ENCODE measurements at regions not wholly inside any gene's neighbourhood (a gene's known extent, or its start where the extent isn't known, plus 50 kb on each side); places are given as distances from the start of the nearest gene placed in this dataset.

DNA sequence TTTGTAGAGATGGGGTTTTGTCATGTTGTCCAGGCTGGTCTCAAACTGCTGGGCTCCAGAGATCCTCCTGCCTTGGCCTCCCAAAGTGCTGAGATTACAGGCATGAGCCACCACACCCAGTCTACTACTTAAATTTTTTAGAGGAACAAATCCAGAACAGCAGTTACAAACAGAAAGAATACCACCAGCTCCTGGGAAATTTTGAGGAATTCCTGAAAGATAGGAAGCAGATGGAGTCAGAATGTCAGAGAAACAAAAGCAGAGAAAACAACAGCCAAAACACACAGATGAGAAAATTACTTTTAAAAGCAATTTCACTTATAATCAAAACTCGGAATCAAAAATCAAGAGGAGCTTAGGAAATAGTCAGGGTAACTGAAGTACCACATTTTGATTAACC is 543.3 kb upstream of the MARCKS start:
- no peak overlapping the region for H3K4me3 Mint-ChIP-seq
- peaks cover 8% of the 10 kb centered on the region for H3K27me3 Mint-ChIP-seq
- ATAC-seq = no peak
- no peak for DNase-seq
- no peak overlapping the region for H3K27ac Mint-ChIP-seq
- H3K4me1 Mint-ChIP-seq = no peaks in the 10 kb centered on the region
- no peaks in the 10 kb centered on the region for H3K9me3 Mint-ChIP-seq

DNA sequence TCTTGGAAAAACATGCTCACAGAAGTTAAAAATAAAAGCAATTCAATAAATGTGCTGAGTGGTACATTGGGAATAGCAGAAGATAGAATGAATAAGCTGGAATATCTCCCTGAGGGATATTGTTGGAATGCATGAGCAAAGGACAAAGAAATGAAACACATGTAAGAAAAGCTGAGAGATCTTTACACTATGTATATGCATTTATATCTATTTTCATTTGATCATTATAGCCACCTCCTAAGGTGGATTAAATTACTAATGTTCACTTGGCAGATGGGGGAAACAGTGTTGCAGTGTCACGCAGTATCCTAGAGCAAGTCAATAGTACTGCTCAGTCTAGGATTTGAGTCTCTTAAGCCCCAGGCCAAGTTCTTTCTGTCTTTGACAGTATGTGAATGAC is 542.0 kb upstream of the MARCKS start:
- Mint-ChIP-seq H3K4me3 (no peak overlapping the region), H3K27ac (no peak overlapping the region), H3K4me1 (no peaks in the 10 kb centered on the region), H3K27me3 (peaks cover 8% of the 10 kb centered on the region), H3K9me3 (no peaks in the 10 kb centered on the region)
- DNase-seq (no peak), ATAC-seq (no peak)

- ATAC-seq (no peak), DNase-seq (no peak)
- Mint-ChIP-seq H3K27ac (no peak overlapping the region), H3K9me3 (peaks cover 0 to 4% of the 10 kb centered on the region in 2 donors), H3K4me3 (no peak overlapping the region), H3K27me3 (peaks cover 8% of the 10 kb centered on the region), H3K4me1 (no peaks in the 10 kb centered on the region)
Observed at GRCh38 chr6:113315879-113316278, 541.3 kb upstream of the MARCKS start.

DNA sequence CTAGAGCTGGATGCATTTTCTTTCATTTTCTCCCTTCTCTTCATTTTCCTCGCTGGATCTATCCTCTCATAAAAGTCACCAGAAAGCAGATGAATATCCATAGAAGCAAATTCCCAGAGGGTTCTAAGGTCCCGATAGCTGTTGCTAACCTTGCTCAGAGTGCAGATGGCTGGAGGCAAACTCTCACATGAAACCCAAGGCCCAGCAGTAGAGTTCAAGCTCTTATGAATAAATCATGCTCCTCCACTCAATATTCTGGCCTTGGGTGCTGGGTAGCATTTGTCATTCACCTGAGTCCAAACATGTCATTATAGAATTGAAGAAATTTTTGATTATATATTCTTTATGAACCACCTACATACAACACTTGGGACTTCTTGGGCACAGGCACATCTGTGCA is 539.7 kb upstream of the MARCKS start:
- peaks cover 0 to 4% of the 10 kb centered on the region in 2 donors for H3K9me3 Mint-ChIP-seq
- ATAC-seq = no peak
- DNase-seq = no peak
- no peaks in the 10 kb centered on the region for H3K27me3 Mint-ChIP-seq
- H3K27ac Mint-ChIP-seq = no peak overlapping the region
- H3K4me1 Mint-ChIP-seq = no peaks in the 10 kb centered on the region
- no peak overlapping the region for H3K4me3 Mint-ChIP-seq

DNA sequence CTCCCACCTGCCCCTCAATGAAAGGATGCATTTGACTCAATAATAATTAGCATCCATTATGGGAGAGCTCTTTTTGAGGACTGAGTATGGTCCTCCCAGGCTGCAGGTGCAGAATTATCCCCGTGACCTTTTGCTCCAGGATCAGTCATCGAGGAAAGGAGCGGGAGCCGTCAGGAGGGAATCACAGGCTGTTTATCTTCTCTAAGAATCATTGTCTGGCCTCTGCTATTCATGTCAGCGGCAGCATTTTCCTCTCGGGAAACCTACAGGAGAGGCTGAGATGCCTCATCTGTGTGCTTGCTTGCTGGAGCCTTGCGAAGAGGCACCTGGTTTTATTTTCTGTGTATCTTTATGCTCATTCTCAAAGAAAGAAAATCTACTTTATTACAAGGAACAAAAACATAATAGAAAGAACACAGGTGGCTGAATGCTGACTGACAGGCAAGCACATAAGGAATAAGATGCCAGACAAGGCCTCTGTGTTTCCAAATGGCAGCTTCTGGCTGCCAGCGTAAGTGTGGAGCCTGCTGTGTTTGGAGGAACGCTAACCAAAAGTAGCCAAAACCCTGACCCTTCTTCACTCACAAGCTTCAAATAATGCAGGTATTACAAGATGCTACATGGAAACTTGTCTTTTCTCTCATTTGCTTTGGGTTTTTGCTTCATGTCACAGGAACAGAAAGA is 539.1 kb upstream of the MARCKS start:
- Mint-ChIP-seq H3K27me3 (no peaks in the 10 kb centered on the region), H3K27ac (no peak overlapping the region), H3K4me1 (no peaks in the 10 kb centered on the region), H3K4me3 (no peak overlapping the region), H3K9me3 (peaks cover 0 to 4% of the 10 kb centered on the region in 2 donors)
- DNase-seq = no peak
- ATAC-seq = no peak

GRCh38 chr6:113318575-113318917 is 538.6 kb upstream of the MARCKS start:
- no peaks in the 10 kb centered on the region for H3K27me3 Mint-ChIP-seq
- H3K27ac Mint-ChIP-seq = no peak overlapping the region
- no peak for DNase-seq
- no peak overlapping the region for H3K4me3 Mint-ChIP-seq
- ATAC-seq = no peak
- peaks cover 0 to 4% of the 10 kb centered on the region in 2 donors for H3K9me3 Mint-ChIP-seq
- no peaks in the 10 kb centered on the region for H3K4me1 Mint-ChIP-seq

- Mint-ChIP-seq H3K27me3 (no peaks in the 10 kb centered on the region), H3K9me3 (peaks cover 0 to 4% of the 10 kb centered on the region in 2 donors), H3K4me3 (no peak overlapping the region), H3K4me1 (no peaks in the 10 kb centered on the region), H3K27ac (no peak overlapping the region)
- ATAC-seq (no peak), DNase-seq (no peak)
Observed at GRCh38 chr6:113320653-113321052, 536.5 kb upstream of the MARCKS start.

GRCh38 chr6:113326781-113327180 is 530.4 kb upstream of the MARCKS start:
- Mint-ChIP-seq H3K4me1 (no peaks in the 10 kb centered on the region), H3K27ac (no peak overlapping the region), H3K9me3 (peaks cover 0 to 4% of the 10 kb centered on the region in 2 donors), H3K27me3 (no peaks in the 10 kb centered on the region), H3K4me3 (no peak overlapping the region)
- no peak for ATAC-seq
- DNase-seq = no peak

- Mint-ChIP-seq H3K4me3 (no peak overlapping the region), H3K27ac (no peak overlapping the region), H3K9me3 (peaks cover 0 to 4% of the 10 kb centered on the region in 2 donors), H3K27me3 (no peaks in the 10 kb centered on the region), H3K4me1 (no peaks in the 10 kb centered on the region)
- no peak for ATAC-seq
- DNase-seq = no peak
Observed at GRCh38 chr6:113328886-113329381, 528.2 kb upstream of the MARCKS start.

GRCh38 chr6:113329942-113330635 is 527.1 kb upstream of the MARCKS start:
- no peak for DNase-seq
- Mint-ChIP-seq H3K27me3 (no peaks in the 10 kb centered on the region), H3K9me3 (peaks cover 0 to 4% of the 10 kb centered on the region in 2 donors), H3K4me1 (no peaks in the 10 kb centered on the region), H3K4me3 (no peak overlapping the region), H3K27ac (no peak overlapping the region)
- no peak for ATAC-seq

- no peak overlapping the region for H3K27ac Mint-ChIP-seq
- peaks cover 0 to 4% of the 10 kb centered on the region in 2 donors for H3K9me3 Mint-ChIP-seq
- H3K4me1 Mint-ChIP-seq = no peaks in the 10 kb centered on the region
- H3K4me3 Mint-ChIP-seq = no peak overlapping the region
- no peak for ATAC-seq
- H3K27me3 Mint-ChIP-seq = no peaks in the 10 kb centered on the region
- DNase-seq = no peak
Observed at GRCh38 chr6:113330636-113330946, 526.6 kb upstream of the MARCKS start.

- DNase-seq (no peak), ATAC-seq (no peak)
- Mint-ChIP-seq H3K27ac (no peak overlapping the region), H3K9me3 (peaks cover 0 to 4% of the 10 kb centered on the region in 2 donors), H3K27me3 (no peaks in the 10 kb centered on the region), H3K4me1 (no peaks in the 10 kb centered on the region), H3K4me3 (no peak overlapping the region)
Observed at GRCh38 chr6:113331021-113331420, 526.1 kb upstream of the MARCKS start.

- Mint-ChIP-seq H3K27ac (no peak overlapping the region), H3K9me3 (no peaks in the 10 kb centered on the region), H3K27me3 (no peaks in the 10 kb centered on the region), H3K4me3 (no peak overlapping the region), H3K4me1 (no peaks in the 10 kb centered on the region)
- no peak for ATAC-seq
- DNase-seq = no peak
Observed at GRCh38 chr6:113338644-113339043, 518.5 kb upstream of the MARCKS start.

GRCh38 chr6:113339209-113339608 is 517.9 kb upstream of the MARCKS start:
- no peaks in the 10 kb centered on the region for H3K27me3 Mint-ChIP-seq
- no peaks in the 10 kb centered on the region for H3K9me3 Mint-ChIP-seq
- H3K27ac Mint-ChIP-seq = no peak overlapping the region
- DNase-seq (no peak), ATAC-seq (no peak)
- H3K4me1 Mint-ChIP-seq = no peaks in the 10 kb centered on the region
- H3K4me3 Mint-ChIP-seq = no peak overlapping the region

- ATAC-seq = no peak
- Mint-ChIP-seq H3K4me1 (no peaks in the 10 kb centered on the region), H3K9me3 (no peaks in the 10 kb centered on the region), H3K27ac (no peak overlapping the region), H3K27me3 (no peaks in the 10 kb centered on the region), H3K4me3 (no peak overlapping the region)
- DNase-seq = no peak
Observed at GRCh38 chr6:113340371-113340770, 516.8 kb upstream of the MARCKS start.

- Mint-ChIP-seq H3K9me3 (no peaks in the 10 kb centered on the region), H3K4me1 (no peaks in the 10 kb centered on the region), H3K27ac (no peak overlapping the region), H3K4me3 (no peak overlapping the region), H3K27me3 (no peaks in the 10 kb centered on the region)
- DNase-seq = no peak
- no peak for ATAC-seq
Observed at GRCh38 chr6:113343940-113344339, 513.2 kb upstream of the MARCKS start.

DNA sequence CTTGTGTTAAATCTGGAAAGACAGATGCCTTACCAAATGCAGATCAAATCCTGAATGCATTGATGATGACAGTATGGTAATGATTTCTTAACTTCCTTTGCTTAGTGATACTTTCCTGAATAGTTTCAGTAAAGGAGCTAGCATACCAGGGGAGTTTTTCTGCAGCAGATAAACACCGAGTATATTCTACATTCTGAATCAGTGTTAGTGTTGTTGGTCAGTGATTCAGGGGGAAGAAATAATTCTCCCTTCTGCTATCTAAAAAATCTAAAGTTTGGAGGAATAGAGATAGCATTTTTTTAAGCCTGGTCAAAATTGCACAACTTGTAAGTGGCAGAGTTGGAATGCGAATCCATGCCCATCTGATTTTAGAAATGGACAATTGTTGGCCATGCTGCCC is 512.2 kb upstream of the MARCKS start:
- H3K4me3 Mint-ChIP-seq = no peak overlapping the region
- no peak overlapping the region for H3K27ac Mint-ChIP-seq
- no peaks in the 10 kb centered on the region for H3K27me3 Mint-ChIP-seq
- H3K9me3 Mint-ChIP-seq = no peaks in the 10 kb centered on the region
- DNase-seq (no peak), ATAC-seq (no peak)
- no peaks in the 10 kb centered on the region for H3K4me1 Mint-ChIP-seq

Measured in stimulated activated naive CD8-positive, alpha-beta T cell treated with anti-CD3 and anti-CD28 coated beads, Interleukin-15, amount 100 ng/mL, for 72 hours (primary cell).